B cell (primary cell): ENCODE measurements at regions not wholly inside any gene's neighbourhood (a gene's known extent, or its start where the extent isn't known, plus 50 kb on each side); places are given as distances from the start of the nearest gene placed in this dataset.

ENCODE experiments used
- ATAC-seq: fragments of 200-7000 bp; cut with Tn5 transposase; one replicate; pipeline ENCODE4 v1.10.0; 2021; ENCODE audit warnings: low read depth, mild to moderate bottlenecking, moderate number of reproducible peaks, moderate library complexity
- CTCF ChIA-PET: fragments of 350-600 bp; sonication (Branson Sonifier 250); formaldehyde crosslinking; loops from one replicate; lab custom pipeline; 2021; ENCODE audit warnings: antibody characterized with exemption, inconsistent platforms; lab: Charles Lee
- POLR2A ChIA-PET: fragments of 350-600 bp; sonication (Branson Sonifier 250); formaldehyde crosslinking; loops from one replicate; lab custom pipeline; 2021; ENCODE audit warnings: antibody characterized with exemption; lab: Charles Lee
- DNase-seq: peaks from one replicate; pipeline ENCODE4 v3.0.0; 2013
- H2AFZ ChIP-seq: 2 replicates; pipeline ENCODE4 v1.6.1; 2012; ENCODE audit warnings: mild to moderate bottlenecking, low read depth, low read length; ENCODE audit not compliant: insufficient read depth, poor library complexity, severe bottlenecking
- H3K27ac ChIP-seq, 2 donors: 1 replicate in 1 of 2; 2 replicates in 1 of 2; pipeline ENCODE4 v1.5.1; 2012 to 2013; ENCODE audit warnings: low read length in 2 of 2, mild to moderate bottlenecking in 2 of 2, moderate library complexity in 1 of 2
- H3K27me3 ChIP-seq, 4 experiments: fragments of 200-600 bp in 1 of 4; sonication (generic) in 1 of 4; replicated peaks in 1 of 4; 1 replicate in 2 of 4; 2 replicates in 2 of 4; pipeline versions ENCODE4 v1.6.1 to v1.7.0; 2013 to 2016; ENCODE audit warnings: low read length in 3 of 4, mild to moderate bottlenecking in 2 of 4, mixed read lengths in 1 of 4, moderate library complexity in 1 of 4; ENCODE audit not compliant: insufficient read depth in 4 of 4, control insufficient read depth in 3 of 4; ENCODE audit errors: control extremely low read depth in 1 of 4
- H3K36me3 ChIP-seq, 2 experiments: replicated peaks in 1 of 2; 1 replicate in 1 of 2; 2 replicates in 1 of 2; pipeline versions ENCODE4 v1.6.1 to v1.7.1; 2013; ENCODE audit warnings: low read length in 1 of 2; ENCODE audit not compliant: insufficient read depth in 2 of 2, control insufficient read depth in 1 of 2; ENCODE audit errors: control extremely low read depth in 1 of 2, extremely low read depth in 1 of 2
- H3K4me1 ChIP-seq, 2 donors: fragments of 200-600 bp in 1 of 2; sonication (generic) in 1 of 2; 1 replicate in 1 of 2; 2 replicates in 1 of 2; pipeline versions ENCODE4 v1.5.1 to v1.6.1; 2013 to 2017; ENCODE audit warnings: low read length in 2 of 2; ENCODE audit not compliant: control insufficient read depth in 2 of 2, insufficient read depth in 2 of 2
- H3K4me2 ChIP-seq: replicated peaks from 2 replicates; pipeline ENCODE3; 2012; ENCODE audit warnings: mild to moderate bottlenecking, low read depth, low read length; ENCODE audit not compliant: poor library complexity, severe bottlenecking
- H3K4me3 ChIP-seq, 5 experiments: fragments of 200-600 bp in 1 of 5; sonication (generic) in 1 of 5; 1 replicate in 3 of 5; 2 replicates in 2 of 5; pipeline versions ENCODE4 v1.5.1 to v1.7.0; 2011 to 2016; ENCODE audit warnings: low read length in 4 of 5, mild to moderate bottlenecking in 4 of 5, low read depth in 2 of 5, control low read depth in 1 of 5, moderate library complexity in 1 of 5; ENCODE audit not compliant: insufficient read depth in 1 of 5; ENCODE audit errors: control extremely low read depth in 1 of 5, extremely low read depth in 1 of 5
- H3K79me2 ChIP-seq: fragments of 200-600 bp; sonication (generic); one replicate; pipeline ENCODE4 v1.6.0; 2016; ENCODE audit warnings: low read length; ENCODE audit not compliant: control insufficient read depth, insufficient read depth
- H3K9ac ChIP-seq: fragments of 200-600 bp; sonication (generic); 2 replicates; pipeline ENCODE4 v1.6.1; 2017; ENCODE audit warnings: mild to moderate bottlenecking, low read length, moderate library complexity
- H3K9me3 ChIP-seq, 3 donors: one replicate each; pipeline versions ENCODE4 v1.6.1 to v1.7.1; 2013; ENCODE audit warnings: low read length in 2 of 3; ENCODE audit not compliant: control insufficient read depth in 2 of 3, insufficient read depth in 1 of 3; ENCODE audit errors: control extremely low read depth in 1 of 3
- H4K20me1 ChIP-seq: 2 replicates; pipeline ENCODE4 v1.6.0; 2012; ENCODE audit warnings: mild to moderate bottlenecking, low read length; ENCODE audit not compliant: insufficient read depth, control insufficient read depth, poor library complexity, severe bottlenecking
- H3K27ac Mint-ChIP-seq: one replicate; pipeline ENCODE4 v1.8.0; 2021; ENCODE audit warnings: mixed read lengths
- H3K27me3 Mint-ChIP-seq: one replicate; pipeline ENCODE4 v1.8.0; 2021; ENCODE audit warnings: mixed read lengths
- H3K4me1 Mint-ChIP-seq: one replicate; pipeline ENCODE4 v1.8.0; 2021; ENCODE audit warnings: mixed read lengths
- H3K4me3 Mint-ChIP-seq: one replicate; pipeline ENCODE4 v1.8.0; 2021; ENCODE audit warnings: mixed read lengths
- H3K9me3 Mint-ChIP-seq: one replicate; pipeline ENCODE4 v1.8.0; 2022; ENCODE audit warnings: mixed read lengths; ENCODE audit not compliant: insufficient read depth
- EZH2 ChIP-seq: IDR thresholded peaks from 2 replicates; pipeline ENCODE4 v1.6.1; 2012; ENCODE audit warnings: borderline replicate concordance, low read depth, mild to moderate bottlenecking, moderate library complexity, low read length; ENCODE audit not compliant: insufficient read depth, poor library complexity, severe bottlenecking
- WGBS: methylation state at CpG from one replicate; pipeline ENCODE4 v1.1.5; 2013; ENCODE audit warnings: missing lambda C conversion rate; ENCODE audit not compliant: insufficient coverage; 5-methylcytosine and 5-hydroxymethylcytosine counted together
- intact Hi-C: fragments of 100-400 bp; cut with micrococcal nuclease; formaldehyde crosslinking; loops from one replicate; pipeline ENCODE4 v1.10.0; 2022
- TF ChIP-seq, protein P1 (sequence below): fragments of 200-600 bp; IDR thresholded peaks from one replicate; pipeline ENCODE4 v1.8.0; 2022; ENCODE audit warnings: antibody characterized with exemption, mild to moderate bottlenecking

GRCh38 chr9:31637861-31638260, 746.6 kb upstream of the ACO1 start:
- Mint-ChIP-seq H3K4me1 (no peaks in the 10 kb centered on the region), H3K27ac (no peak overlapping the region), H3K27me3 (no peaks in the 10 kb centered on the region), H3K4me3 (no peak overlapping the region), H3K9me3 (no peaks in the 10 kb centered on the region)
- no peaks in the 10 kb centered on the region for H3K36me3 ChIP-seq
- H3K4me1 ChIP-seq: no peaks in the 10 kb centered on the region
- H3K4me3 ChIP-seq: no peak overlapping the region
- POLR2A ChIA-PET: no interaction called here
- ATAC-seq: no peak
- H3K4me2 ChIP-seq: no peak overlapping the region
- H4K20me1 ChIP-seq: no peaks in the 10 kb centered on the region
- H3K27me3 ChIP-seq: no peaks in the 10 kb centered on the region
- TF ChIP-seq EZH2: no peak
- TF ChIP-seq, protein P1, sequence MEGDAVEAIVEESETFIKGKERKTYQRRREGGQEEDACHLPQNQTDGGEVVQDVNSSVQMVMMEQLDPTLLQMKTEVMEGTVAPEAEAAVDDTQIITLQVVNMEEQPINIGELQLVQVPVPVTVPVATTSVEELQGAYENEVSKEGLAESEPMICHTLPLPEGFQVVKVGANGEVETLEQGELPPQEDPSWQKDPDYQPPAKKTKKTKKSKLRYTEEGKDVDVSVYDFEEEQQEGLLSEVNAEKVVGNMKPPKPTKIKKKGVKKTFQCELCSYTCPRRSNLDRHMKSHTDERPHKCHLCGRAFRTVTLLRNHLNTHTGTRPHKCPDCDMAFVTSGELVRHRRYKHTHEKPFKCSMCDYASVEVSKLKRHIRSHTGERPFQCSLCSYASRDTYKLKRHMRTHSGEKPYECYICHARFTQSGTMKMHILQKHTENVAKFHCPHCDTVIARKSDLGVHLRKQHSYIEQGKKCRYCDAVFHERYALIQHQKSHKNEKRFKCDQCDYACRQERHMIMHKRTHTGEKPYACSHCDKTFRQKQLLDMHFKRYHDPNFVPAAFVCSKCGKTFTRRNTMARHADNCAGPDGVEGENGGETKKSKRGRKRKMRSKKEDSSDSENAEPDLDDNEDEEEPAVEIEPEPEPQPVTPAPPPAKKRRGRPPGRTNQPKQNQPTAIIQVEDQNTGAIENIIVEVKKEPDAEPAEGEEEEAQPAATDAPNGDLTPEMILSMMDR: no peak
- no peaks in the 10 kb centered on the region for H3K79me2 ChIP-seq
- intact Hi-C loops: no loop called here
- no peak for DNase-seq
- no peak overlapping the region for H2AFZ ChIP-seq
- H3K9me3 ChIP-seq: no peaks in the 10 kb centered on the region
- CTCF ChIA-PET: no interaction called here
- no peak overlapping the region for H3K9ac ChIP-seq
- H3K27ac ChIP-seq: no peak overlapping the region

- Histone ChIP-seq H3K4me2 (no peak overlapping the region), H3K4me3 (no peak overlapping the region), H3K27me3 (no peaks in the 10 kb centered on the region), H3K4me1 (no peaks in the 10 kb centered on the region), H2AFZ (no peak overlapping the region), H3K36me3 (no peaks in the 10 kb centered on the region), H4K20me1 (no peaks in the 10 kb centered on the region), H3K79me2 (no peaks in the 10 kb centered on the region), H3K9ac (no peak overlapping the region), H3K27ac (no peak overlapping the region), H3K9me3 (no peaks in the 10 kb centered on the region)
- no peaks in the 10 kb centered on the region for H3K4me1 Mint-ChIP-seq
- ChIA-PET POLR2A (no interaction called here), CTCF (no interaction called here)
- H3K27me3 Mint-ChIP-seq: no peaks in the 10 kb centered on the region
- no CpG with 5 or more reads among the region's 1 CpG for WGBS
- H3K4me3 Mint-ChIP-seq: no peak overlapping the region
- no peaks in the 10 kb centered on the region for H3K9me3 Mint-ChIP-seq
- H3K27ac Mint-ChIP-seq: no peak overlapping the region
- DNase-seq (no peak), ATAC-seq (no peak)
- TF ChIP-seq, protein P1: no peak
- intact Hi-C loops: no loop called here
These were observed 745.0 kb upstream of the ACO1 start for GRCh38 chr9:31639451-31639850.
